GM12878 (cell line): ENCODE measurements at regions not wholly inside any gene's neighbourhood (a gene's known extent, or its start where the extent isn't known, plus 50 kb on each side); places are given as distances from the start of the nearest gene placed in this dataset.

Experiments used
- ATAC-seq: fragments of 200-7000 bp; cut with Tn5 transposase; 3 replicates; pipeline ENCODE4 v1.9.1; 2020; ENCODE audit warnings: mild to moderate bottlenecking, moderate library complexity
- BruUV-seq: library from RNA; stranded (reverse); fragments of 400-500 nt; replicated peaks from 2 replicates; lab custom pipeline; 2021; lab: Mats Ljungman, UMichigan
- CTCF ChIA-PET: fragments of 300-600 bp; sonication (Branson Sonifier 250); formaldehyde crosslinking; extraction: SDS; loops from one replicate; lab custom pipeline; 2021; ENCODE audit warnings: inconsistent platforms; lab: Yijun Ruan, JAX
- POLR2A ChIA-PET: fragments of 350-600 bp; formaldehyde crosslinking; extraction: SDS; loops from one replicate; lab custom pipeline; 2021; ENCODE audit warnings: inconsistent platforms; lab: Charles Lee
- RAD21 ChIA-PET: fragments of 300-600 bp; sonication (Branson Sonifier 250); formaldehyde crosslinking; loops from one replicate; lab custom pipeline; 2023; ENCODE audit warnings: antibody characterized with exemption; ENCODE audit not compliant: unreplicated experiment; lab: Charles Lee
- SMC1A ChIA-PET: fragments of 300-600 bp; sonication (Branson Sonifier 250); formaldehyde crosslinking; loops from one replicate; lab custom pipeline; 2023; ENCODE audit not compliant: unreplicated experiment, uncharacterized antibody; lab: Charles Lee
- DNase-seq: peaks from one replicate; pipeline ENCODE4 v3.0.0-alpha.2; 2011; ENCODE audit warnings: low read depth, low spot score
- FAIRE-seq: peaks from 3 replicates; lab custom pipeline; 2011; peaks lifted over from hg19 to GRCh38; lab: Jason Lieb, UNC
- H2AFZ ChIP-seq: 2 replicates; pipeline ENCODE4 v1.6.0; 2011; ENCODE audit warnings: low read depth, low read length, control low read depth; ENCODE audit not compliant: control insufficient read depth
- H3K27ac ChIP-seq: 2 replicates; pipeline ENCODE4 v1.5.1; 2011; ENCODE audit warnings: control low read depth; ENCODE audit not compliant: control insufficient read depth, insufficient read depth
- H3K27me3 ChIP-seq, 2 experiments: replicated peaks in 1 of 2; 2 replicates each; pipeline versions ENCODE4 v1.6.0 to v1.6.1; 2011; ENCODE audit warnings: low read length in 1 of 2; ENCODE audit not compliant: control insufficient read depth in 2 of 2, insufficient read depth in 2 of 2
- H3K36me3 ChIP-seq, 2 experiments: 2 replicates each; pipeline ENCODE4 v1.5.1; 2011; ENCODE audit warnings: low read length in 1 of 2; ENCODE audit not compliant: control insufficient read depth in 2 of 2, insufficient read depth in 2 of 2
- H3K4me1 ChIP-seq: 2 replicates; pipeline ENCODE4 v1.6.1; 2011; ENCODE audit warnings: mild to moderate bottlenecking, low read length, moderate library complexity, mixed read lengths; ENCODE audit not compliant: control insufficient read depth, insufficient read depth
- H3K4me2 ChIP-seq: 2 replicates; pipeline ENCODE4 v1.6.0; 2011; ENCODE audit warnings: control low read depth; ENCODE audit not compliant: control insufficient read depth, insufficient read depth
- H3K4me3 ChIP-seq: fragments of 200-600 bp; sonication (generic); 2 replicates; pipeline ENCODE4 v1.5.1; 2016
- H3K79me2 ChIP-seq: 2 replicates; pipeline ENCODE4 v1.6.0; 2011; ENCODE audit warnings: low read length; ENCODE audit not compliant: control insufficient read depth, insufficient read depth
- H3K9ac ChIP-seq: 2 replicates; pipeline ENCODE4 v1.8.0; 2011; ENCODE audit warnings: low read length, control low read depth, mixed read lengths; ENCODE audit not compliant: control insufficient read depth, insufficient read depth
- H3K9me3 ChIP-seq: replicated peaks from 3 replicates; pipeline ENCODE4 v1.5.1; 2011; ENCODE audit warnings: mild to moderate bottlenecking, low read length; ENCODE audit not compliant: control insufficient read depth, insufficient read depth
- H4K20me1 ChIP-seq: 2 replicates; pipeline ENCODE4 v1.6.0; 2011; ENCODE audit not compliant: control insufficient read depth, insufficient read depth
- CBX3 ChIP-seq: fragments of 200-600 bp; sonication (generic); IDR thresholded peaks from 2 replicates; pipeline ENCODE4 v1.6.1; 2016; ENCODE audit warnings: low read depth, borderline replicate concordance
- CEBPB ChIP-seq, 2 experiments: fragments of 150-350 bp in 1 of 2; IDR thresholded peaks; 2 replicates each; pipeline ENCODE4 v1.6.1; 2012 to 2014; ENCODE audit warnings: low read depth in 2 of 2, low read length in 2 of 2, borderline replicate concordance in 1 of 2, inconsistent platforms in 1 of 2
- CHD1 ChIP-seq: IDR thresholded peaks from 2 replicates; pipeline ENCODE4 v1.6.1; 2012; ENCODE audit warnings: low read depth, low read length, improper control_type of control experiment
- EZH2 ChIP-seq: IDR thresholded peaks from 2 replicates; pipeline ENCODE4 v1.6.1; 2012; ENCODE audit warnings: low read depth, mild to moderate bottlenecking, control low read depth, inconsistent platforms, low read length, borderline replicate concordance; ENCODE audit not compliant: control insufficient read depth
- IKZF1 ChIP-seq: fragments of 450-650 bp; conservative IDR thresholded peaks from 2 replicates; pipeline ENCODE4 v1.6.1; 2017; ENCODE audit warnings: antibody characterized with exemption, mild to moderate bottlenecking
- IKZF2 ChIP-seq, 2 experiments: fragments of 450-650 bp; IDR thresholded peaks; 2 replicates each; pipeline ENCODE4 v1.6.1; 2017; ENCODE audit warnings: mild to moderate bottlenecking in 2 of 2, moderate library complexity in 2 of 2
- NFYB ChIP-seq: IDR thresholded peaks from 2 replicates; pipeline ENCODE4 v1.6.1; 2011; ENCODE audit warnings: low read depth, mild to moderate bottlenecking, low read length, improper control_type of control experiment, moderate library complexity; ENCODE audit not compliant: insufficient read depth
- PRDM15 ChIP-seq: fragments of 450-650 bp; formaldehyde crosslinking; IDR thresholded peaks from 2 replicates; pipeline ENCODE4 v1.4.0; 2020; ENCODE audit warnings: mild to moderate bottlenecking, moderate library complexity
- RB1 ChIP-seq: fragments of 450-650 bp; formaldehyde crosslinking; IDR thresholded peaks from 2 replicates; pipeline ENCODE4 v1.6.1; 2017; ENCODE audit warnings: mild to moderate bottlenecking, borderline replicate concordance
- RUNX3 ChIP-seq: IDR thresholded peaks from 2 replicates; pipeline ENCODE4 v1.6.1; 2012; ENCODE audit warnings: low read length, inconsistent platforms
- TBL1XR1 ChIP-seq: IDR thresholded peaks from 2 replicates; pipeline ENCODE4 v1.6.1; 2012; ENCODE audit warnings: low read depth, low read length, improper control_type of control experiment
- ZBTB4 ChIP-seq: fragments of 450-650 bp; formaldehyde crosslinking; IDR thresholded peaks from 2 replicates; pipeline ENCODE4 v1.4.0; 2022; ENCODE audit warnings: mild to moderate bottlenecking, moderate library complexity
- ZBTB40 ChIP-seq: fragments of 450-650 bp; IDR thresholded peaks from 2 replicates; pipeline ENCODE4 v1.6.1; 2016; ENCODE audit warnings: mild to moderate bottlenecking, moderate library complexity, borderline replicate concordance
- WGBS: methylation state at CpG from one replicate; pipeline ENCODE4 v1.1.6; 2016; ENCODE audit warnings: low lambda C conversion rate; ENCODE audit not compliant: insufficient replicate concordance, insufficient coverage; ENCODE audit errors: missing lambda C conversion rate; 5-methylcytosine and 5-hydroxymethylcytosine counted together
- in situ Hi-C: fragments of 300-500 bp; cut with MboI; formaldehyde crosslinking; loops from 9 replicates; pipeline ENCODE4 v1.14.3; 2018; ENCODE audit warnings: mixed read lengths
- intact Hi-C: fragments of 100-400 bp; cut with micrococcal nuclease; formaldehyde crosslinking; loops from one replicate; pipeline ENCODE4 v1.14.2; 2022; ENCODE audit not compliant: unreplicated experiment

- 24% methylated on average over 4 of the region's 4 CpGs for WGBS
- ChIA-PET RAD21 (no interaction called here), CTCF (no interaction called here), SMC1A (no interaction called here), POLR2A (no interaction called here)
- H3K79me2 ChIP-seq = no peaks in the 10 kb centered on the region
- no peaks in the 10 kb centered on the region for H3K4me1 ChIP-seq
- no peak for ATAC-seq
- no peaks in the 10 kb centered on the region for H3K36me3 ChIP-seq
- H3K27me3 ChIP-seq = peaks cover 0 to 3% of the 10 kb centered on the region in 2 experiments; a peak in 1 of 4 replicates
- H2AFZ ChIP-seq = no peak overlapping the region
- in situ Hi-C loops = no loop called here
- FAIRE-seq = no peak
- BruUV-seq = no TSS peak
- no peak overlapping the region for H3K27ac ChIP-seq
- H3K4me3 ChIP-seq = no peak overlapping the region
- no peaks in the 10 kb centered on the region for H3K9me3 ChIP-seq
- H4K20me1 ChIP-seq = no peaks in the 10 kb centered on the region
- H3K4me2 ChIP-seq = no peak overlapping the region
- intact Hi-C loops = no loop called here
- no peak for DNase-seq
- H3K9ac ChIP-seq = no peak overlapping the region
- no peak for TF ChIP-seq RUNX3
- no peak for TF ChIP-seq NFYB
- TF ChIP-seq ZBTB4 (CRISPR knock-in tag) = no peak
- no peak for TF ChIP-seq IKZF1
- TF ChIP-seq CBX3 = no peak
- TF ChIP-seq CHD1 = no peak
- no peak for TF ChIP-seq EZH2
- no peak for TF ChIP-seq ZBTB40
- no peak for TF ChIP-seq PRDM15 (CRISPR knock-in tag)
- TF ChIP-seq TBL1XR1 = no peak
- no peak for TF ChIP-seq RB1
- no peak for TF ChIP-seq CEBPB (IDR thresholded peaks at IDR 0.05; ENCODE audit: borderline replicate concordance in 1 of 2, low read depth in 2 of 2, low read length in 2 of 2)
- TF ChIP-seq IKZF2 (IDR thresholded peaks at IDR 0.05) = no peak
These were observed 74.1 kb upstream of the GOLGA8B start for GRCh38 chr15:34657469-34658127.
